NCI-H345 treated with DMSO at 0.1 percent for 48 hours (cell line): ENCODE measurements at regions not wholly inside any gene's neighbourhood (a gene's known extent, or its start where the extent isn't known, plus 50 kb on each side); places are given as distances from the start of the nearest gene placed in this dataset.

Experiments used
- DNase-seq: peaks from one replicate; lab custom pipeline; 2025; ENCODE audit not compliant: unreplicated experiment; lab: John Stamatoyannopoulos, UW

DNA sequence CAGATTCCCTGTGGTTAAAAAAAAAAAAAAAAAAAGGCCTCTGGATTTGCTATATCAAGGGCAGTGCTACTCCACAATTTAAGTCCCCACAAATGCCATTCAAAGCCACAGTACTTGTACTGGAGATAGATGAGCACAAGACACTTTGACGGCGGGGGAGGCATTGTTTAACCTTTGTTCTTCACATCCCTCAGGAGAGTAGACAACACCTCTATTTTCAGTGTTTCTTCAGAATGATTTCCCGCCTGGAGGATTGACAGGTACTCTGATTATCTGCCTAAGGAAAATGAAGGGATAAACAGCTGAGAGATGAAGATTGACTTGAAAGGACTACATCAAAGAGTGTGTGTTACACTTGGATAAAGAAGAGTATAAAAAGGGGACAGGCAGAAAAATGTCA lies 58.7 kb downstream of the OTOL1 start:
- DNase-seq: no peak

DNA sequence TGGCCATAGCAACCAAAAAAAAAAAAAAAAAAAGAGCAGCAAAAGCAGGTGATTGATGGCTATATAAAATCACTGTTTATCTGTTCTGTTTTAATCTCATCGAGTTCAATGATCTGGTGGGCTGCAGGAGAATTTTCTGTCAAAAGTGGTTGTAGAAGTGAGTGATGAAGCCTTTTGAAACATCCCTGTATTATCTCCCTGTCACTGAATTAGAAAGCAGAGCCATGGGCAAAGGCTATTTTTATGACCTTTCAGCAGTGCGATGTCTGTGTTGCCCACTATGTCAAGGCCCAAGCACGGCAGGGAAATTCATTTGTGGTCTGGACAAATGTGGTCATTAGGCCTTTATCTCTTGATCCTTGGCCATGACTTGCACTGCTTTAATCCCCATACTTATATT lies 59.9 kb downstream of the OTOL1 start:
- DNase-seq: no peak

DNA sequence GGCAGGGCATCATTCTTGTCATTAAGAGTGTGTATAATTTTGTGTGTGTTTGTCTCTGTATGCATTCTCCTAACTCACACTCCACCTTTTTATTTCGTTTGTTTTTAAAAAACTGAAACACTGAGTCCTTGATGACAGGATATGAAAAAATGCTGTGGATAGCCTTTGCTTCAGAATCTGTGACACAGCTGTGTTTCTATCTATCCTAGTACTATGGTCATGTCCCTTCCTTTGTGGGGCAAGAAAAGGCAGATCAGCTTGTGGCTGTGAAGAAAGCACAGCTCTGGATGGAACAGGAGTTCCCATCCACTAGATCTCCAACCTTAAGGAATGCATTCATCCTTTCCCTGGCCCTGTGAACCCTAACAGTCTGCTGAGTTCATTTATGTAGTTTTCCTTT lies 60.3 kb downstream of the OTOL1 start:
- DNase-seq: no peak

DNA sequence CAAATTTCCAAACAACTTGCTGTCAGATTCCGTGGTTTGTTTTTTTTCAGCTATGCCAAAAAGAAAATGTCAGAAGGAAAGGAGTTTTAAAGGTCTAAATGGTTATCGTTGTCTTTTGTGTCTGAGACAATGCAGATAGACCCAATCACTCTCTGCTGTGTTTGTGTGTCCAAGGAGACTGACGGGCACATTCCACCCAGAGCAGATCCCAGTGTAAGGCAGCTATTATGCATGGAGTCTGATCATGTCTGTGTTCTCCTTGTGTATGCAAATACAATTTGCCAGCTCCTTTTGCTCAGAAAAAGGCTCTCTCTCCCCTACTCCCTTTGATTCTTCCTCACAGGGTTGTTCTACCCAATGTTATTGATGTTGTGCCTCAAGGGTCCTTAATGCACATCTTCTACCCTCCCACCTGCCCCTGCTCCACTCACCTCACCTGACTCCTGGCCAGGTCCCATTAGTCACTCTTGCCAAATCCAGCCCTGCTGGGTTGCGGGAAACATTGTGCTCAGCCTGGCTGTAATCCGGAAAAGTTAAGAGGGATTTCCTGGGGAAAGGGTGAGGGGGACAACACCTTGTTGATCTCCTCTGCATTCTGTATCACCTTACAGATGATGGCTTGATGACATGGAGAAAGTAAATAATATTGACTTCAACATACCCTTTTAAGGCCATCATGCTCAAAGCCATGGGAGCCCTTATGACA lies 61.0 kb downstream of the OTOL1 start:
- DNase-seq: no peak

DNA sequence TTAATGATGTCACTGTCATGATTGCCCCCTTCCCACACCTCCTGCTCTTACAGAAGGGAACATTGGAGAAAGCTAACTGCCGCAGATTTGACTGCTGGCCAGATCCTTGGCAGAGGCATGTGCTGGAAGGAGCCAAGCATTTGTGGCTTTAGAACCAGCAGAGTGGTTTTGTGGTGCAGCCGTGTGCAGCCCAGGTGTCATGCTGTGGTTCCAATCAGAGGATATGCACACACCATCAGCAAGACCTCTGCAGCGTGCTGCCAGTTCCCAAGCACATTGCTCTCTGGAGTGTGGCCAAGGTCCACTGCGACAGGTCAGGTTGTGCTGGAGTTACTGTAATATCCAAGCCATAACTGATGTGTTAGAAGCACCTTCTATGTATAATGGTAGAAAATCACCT lies 61.6 kb downstream of the OTOL1 start:
- DNase-seq: no peak

DNA sequence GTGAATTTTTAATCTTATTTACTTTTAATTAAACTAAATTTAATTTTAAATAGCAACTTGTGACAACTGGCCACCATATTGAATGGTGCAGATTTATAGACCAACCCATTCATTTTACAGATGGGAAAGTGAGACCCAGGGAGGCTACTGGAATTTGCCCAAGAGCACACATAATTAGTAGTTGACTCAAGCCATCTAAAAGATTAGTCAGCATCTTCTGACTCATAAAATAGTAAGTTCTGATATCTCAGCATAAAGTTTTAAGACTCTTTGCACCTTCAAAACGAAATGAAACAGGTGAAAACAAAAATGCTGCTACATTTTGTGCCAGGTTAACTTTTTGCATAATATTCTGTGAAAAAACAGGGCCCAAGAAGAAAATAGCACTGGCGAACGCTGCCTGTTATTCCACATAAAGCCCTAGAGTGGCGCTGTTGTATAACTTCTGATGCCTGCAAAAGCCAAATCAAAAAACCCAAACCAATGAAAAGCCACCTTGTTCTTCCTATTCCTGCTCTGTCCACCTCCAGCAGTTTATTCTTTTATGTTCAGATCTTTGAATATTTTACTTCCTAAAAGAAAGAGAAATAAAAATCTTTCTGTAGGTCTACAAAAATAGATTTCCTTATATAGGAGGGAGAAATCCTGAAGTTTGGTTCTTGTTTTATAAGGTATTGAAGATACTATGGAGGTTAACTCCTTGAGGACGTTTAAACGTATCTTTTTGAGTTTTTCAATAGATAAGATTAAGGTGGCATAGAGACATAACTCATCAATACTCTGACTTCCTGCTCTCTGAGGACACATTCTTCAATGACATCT lies 62.8 kb downstream of the OTOL1 start:
- DNase-seq: peak; percentile 44

DNA sequence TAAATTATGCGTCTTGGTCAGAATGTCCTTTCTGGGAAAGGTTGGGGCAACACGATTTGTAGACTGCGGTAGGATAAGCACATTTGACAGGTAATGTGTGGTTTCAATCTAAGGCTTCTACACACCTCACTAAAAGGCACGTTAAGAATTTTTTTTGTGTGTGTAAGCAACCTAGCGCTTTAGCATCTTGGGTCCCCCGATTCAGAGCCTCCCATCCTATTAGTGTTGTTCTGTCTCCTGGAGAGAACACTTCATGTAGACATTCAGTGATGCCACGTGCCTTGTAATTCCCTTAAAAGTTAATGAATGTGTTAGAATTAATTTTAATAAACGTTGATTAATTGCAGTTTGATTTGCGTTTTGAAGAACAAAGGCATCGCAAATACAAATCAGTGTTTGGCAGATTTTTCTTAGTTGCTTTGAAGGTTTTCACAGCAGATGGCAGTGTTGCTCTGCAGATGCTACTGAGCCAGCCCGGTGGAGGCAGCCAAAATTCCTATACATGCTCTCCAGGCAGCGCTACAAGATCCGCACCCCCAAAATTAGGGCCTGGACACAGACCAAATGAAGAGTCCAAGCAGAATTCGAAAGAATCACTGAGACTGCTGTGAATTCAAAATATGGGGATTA lies 63.5 kb downstream of the OTOL1 start:
- peak; percentile 23 for DNase-seq

DNA sequence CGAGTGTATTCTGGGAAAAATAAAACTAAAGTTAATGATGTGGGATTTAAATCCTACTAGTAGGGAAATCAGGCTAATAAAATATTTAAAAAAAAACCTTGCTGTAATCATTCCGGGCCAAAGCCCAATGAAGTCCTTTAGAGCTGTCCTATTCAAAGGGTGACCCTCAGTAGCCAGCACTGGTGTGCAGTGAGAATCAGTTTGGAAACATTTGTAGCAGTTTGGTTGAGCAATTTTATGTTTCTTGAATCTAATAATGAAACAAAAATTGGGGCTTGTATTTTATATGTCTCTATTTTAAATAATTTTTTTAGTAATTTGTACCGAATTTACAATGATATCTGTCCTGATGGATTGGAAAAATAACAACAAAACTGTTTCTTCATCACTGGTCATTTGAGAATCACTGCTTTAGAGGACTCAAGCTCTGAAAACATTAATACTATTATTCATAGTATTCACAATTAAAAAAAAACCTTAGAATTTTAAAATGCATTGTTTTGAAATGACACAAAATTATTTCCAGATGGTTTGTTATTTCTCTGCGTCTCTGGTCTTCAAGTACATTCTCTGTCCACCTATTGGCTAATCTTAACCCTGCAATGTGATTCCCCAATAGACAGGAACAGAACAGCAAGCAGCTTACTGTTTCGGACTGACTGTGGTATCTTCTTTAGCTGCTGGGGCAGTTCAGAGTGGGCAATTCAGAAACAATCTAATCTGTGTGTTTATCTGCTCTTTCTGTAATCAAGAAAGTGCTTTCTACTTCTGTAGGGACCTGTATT lies 71.2 kb downstream of the OTOL1 start:
- no peak for DNase-seq

DNA sequence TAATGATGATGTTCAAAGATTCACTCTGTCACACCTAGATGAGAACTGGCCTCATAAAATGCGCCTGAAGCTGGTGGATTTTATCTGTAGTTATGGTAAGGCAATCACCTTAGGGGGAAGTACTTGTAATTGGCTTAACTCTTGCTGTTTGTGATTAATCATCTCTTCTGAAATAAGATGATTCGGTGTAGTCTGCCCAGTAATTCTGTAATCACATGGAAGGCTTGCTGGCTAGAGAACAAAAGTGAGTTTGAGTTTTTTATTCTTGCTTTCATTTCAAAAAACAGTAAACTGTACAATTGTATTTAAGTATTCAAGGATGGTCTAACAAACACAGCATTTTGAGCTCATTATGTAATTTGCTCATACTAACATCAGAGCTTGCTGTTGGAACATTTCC lies 72.1 kb downstream of the OTOL1 start:
- DNase-seq: no peak

DNA sequence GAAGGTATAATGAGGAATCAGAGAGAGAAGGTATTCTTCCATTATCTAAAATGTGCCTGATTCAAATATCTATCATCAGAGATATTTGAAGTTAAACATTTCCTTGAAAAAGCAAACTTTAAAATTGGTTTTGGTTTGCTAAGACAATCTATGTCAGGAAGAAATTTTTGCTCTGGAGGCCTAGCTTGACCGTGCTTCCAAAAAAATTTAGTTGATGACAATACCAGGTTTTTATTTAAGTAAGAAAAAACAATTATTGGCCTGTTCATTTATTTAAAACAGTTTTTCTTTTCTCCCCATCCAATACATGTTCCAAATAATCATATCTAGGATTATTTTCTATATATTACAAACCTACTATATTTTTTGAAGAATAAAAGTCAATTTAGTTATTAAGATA lies 75.3 kb downstream of the OTOL1 start:
- no peak for DNase-seq

DNA sequence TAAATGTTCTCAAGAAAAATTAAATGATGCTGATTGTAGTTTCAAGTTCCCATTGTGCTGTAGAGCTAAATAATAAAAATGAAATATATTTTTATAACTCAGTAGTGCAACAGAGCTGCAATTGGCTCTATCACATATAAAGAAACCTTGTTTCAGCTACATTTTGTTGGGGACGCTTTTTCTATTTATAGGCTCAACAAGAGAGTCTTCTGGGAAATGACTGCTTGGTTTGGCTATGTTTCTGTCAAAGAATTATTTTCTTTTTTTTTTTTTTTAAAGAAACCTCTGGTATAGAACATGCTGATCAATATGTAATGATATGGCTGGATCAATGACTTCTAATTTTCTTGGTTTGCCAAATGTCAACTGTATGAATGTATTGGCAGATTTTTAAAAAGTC lies 76.5 kb downstream of the OTOL1 start:
- no peak for DNase-seq

DNA sequence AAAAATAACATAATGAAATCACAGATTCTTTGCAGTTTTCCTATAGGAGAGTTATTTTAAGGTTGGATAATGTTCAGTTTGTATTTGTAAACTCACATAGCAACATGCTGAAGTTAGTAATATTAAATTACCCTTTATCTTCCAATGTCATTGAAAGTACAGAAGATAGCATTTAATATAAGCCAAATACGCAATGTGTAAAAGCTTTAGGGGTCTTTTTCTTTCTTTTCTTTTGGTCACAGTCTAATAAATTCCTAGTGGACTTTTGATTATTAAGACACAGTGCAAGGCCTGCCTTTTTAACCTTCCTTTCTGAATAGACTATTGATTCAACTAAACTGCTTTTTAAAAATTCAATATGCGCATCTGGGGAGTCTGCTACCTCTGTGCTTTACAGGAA lies 79.3 kb downstream of the OTOL1 start:
- no peak for DNase-seq

DNA sequence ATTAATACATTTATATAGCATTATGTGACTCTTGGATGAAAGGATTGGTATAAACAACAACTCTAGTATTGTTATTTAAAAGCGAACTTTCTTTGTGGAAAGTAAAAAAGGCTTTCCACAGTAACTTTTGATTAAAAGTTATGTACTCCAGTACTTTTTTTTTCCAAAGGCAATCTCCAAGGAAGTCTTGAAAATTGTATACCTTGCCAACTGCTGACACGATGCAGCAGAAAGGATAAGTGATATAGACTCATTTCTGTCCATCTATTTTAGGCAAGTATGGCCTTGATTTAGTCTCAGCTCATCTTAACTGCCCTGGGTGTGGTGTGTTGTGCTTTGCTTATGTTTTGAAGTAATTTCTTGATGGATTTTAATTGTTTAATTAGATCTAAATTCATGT lies 79.7 kb downstream of the OTOL1 start:
- DNase-seq: no peak

DNA sequence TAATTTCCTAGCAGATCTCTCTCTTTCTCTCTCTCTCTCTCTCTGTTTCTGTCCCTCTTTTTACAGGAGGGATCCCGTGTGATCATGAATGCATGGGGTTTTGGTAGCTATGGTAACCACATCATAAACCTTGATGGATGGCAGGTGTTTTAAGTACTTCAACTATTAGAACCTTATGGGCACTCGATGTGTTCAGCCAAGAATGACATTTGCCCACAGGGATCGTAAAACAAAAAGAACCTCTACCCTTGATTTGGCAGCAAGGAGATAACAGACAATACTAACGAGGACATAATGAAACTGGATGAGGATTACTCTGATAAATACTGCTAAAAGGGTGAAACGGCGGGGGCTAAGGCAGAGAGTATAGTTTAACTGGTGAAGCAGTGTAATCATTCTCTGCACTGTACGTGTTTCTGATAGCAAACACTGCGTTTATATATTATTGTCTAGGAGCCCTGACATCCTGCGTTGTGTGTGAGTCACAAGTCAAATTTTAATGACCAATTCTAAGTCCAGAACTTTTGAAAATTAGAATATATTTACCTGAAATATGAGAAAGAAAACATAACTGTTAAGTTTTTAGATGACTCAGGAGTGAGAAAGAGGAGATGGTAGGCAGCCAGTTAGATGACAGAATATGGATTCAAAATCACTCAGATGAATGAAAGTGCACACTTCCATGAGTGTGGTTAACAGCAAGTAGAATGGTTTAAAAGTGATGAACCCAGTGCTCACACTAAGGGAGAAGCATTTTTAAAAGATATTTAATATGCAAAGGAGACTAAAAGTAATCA lies 80.3 kb downstream of the OTOL1 start:
- DNase-seq: peak; percentile 15

DNA sequence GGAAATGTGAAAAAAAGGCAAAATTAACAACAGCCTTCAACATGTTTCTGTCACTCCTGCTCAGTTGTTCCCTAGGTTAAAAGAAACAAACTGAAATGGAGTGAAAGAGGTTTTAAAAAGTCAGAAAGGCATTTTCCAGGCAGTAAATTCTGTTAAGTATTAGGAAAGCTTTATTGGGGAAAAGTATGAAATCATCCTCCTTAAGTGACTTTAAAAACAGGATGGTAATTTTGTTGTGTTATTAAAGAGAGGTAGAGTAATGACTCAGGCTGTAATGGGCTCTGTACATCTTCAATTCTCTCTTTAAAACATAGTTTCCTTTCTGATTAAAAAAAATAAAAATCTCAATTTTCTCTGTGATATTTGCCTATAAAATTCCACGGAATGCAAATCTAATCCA lies 81.1 kb downstream of the OTOL1 start:
- no peak for DNase-seq

DNA sequence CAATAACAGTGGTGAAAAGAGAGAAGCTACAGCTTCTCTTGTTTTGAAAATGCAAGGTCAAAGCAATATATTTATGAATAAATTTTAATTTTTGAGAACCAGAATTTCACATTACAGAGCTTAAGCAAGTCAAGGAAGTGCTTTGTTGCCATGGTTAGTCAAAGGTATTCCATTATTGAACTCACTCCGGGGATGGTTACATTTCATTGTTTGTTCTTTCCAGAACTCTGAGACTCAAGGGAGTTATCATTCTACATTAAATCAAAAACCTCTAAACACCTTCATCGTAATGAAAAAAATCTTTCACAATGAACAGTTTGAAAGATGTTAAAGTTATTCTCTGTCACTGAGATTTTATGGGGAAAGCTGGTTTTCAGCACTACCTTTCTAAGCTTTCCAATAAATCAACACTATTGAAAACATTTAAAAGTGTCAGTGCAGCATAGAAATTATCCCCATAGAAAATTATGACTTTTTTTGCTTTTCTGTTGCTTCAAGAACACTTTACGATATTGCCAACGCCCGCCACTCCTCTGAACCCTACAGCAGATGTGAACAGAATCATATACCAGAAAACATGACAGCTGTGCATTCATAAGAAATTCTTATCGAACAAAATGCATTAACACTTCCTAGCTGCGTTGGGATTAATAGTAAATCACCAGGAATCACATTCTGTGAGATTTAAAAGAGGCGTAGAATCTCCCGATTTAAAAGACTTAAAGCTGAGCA lies 83.0 kb downstream of the OTOL1 start:
- no peak for DNase-seq

DNA sequence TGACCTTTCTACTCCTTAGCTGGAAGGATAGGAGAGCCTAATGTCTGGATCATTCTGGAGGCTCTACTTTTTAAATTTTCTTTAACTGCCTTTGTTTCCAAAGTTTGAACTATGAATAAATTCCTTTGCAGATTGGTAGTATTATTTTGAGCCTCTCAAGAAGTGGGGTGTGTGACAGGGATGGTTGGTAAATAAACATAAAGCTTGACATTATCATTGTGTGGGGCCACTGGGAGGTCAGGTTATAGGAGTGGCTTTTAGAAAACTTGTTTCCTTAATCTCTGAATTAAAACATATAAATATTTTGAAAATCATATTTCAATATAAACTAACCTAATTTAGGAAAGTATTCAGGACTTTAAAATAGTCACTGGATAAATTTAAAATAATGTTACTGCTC lies 89.3 kb downstream of the OTOL1 start:
- DNase-seq: no peak

DNA sequence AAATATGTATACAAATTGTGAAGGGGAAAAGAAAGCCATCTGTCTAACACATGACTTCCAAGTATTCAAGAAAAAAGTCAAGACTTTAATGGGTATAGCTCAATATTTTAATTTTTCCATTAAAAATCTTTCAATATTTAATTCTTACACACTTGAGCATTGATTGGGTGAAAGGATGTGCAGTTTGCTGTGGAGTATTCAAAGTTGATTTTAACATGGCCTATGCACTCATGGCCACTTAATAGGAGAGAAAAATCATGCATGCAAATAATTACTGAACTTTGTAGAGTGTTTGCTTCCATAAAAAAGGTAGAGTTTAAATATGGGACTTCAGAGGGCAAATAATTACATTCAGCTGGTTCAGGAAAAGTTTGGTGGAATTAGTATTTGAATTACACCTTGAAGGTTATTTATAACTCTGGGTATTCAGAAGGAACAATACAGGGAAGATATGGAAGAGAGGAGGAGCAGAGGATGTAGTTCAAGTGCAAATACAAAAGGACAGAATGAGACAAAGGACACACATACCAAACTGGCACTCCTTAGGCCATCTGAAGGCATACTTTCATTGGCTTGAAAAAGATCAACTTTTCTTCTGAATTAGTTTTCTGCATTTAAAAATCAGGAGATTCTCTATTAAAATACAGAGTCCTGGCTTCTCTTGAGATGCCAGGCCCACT lies 90.1 kb downstream of the OTOL1 start:
- no peak for DNase-seq

DNA sequence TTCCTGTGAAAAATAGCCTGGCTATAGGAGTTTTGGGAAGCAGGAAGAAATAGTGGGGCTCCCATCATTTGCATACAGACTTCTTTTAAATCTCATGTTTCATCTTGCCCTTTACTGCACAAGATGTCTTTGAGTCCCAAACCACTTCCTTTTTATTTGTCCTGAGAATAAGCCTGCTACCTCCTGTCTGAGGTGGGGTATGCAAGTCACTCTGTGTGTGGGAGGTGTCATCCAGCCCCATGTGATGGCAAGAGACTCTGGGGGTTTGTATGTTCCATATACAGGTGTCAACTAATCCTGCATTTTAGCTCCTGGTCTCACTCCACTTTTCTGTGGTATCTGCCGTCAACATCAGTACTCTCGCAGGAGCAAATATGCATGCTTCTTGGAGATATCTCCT lies 102.0 kb downstream of the OTOL1 start:
- no peak for DNase-seq
